ENCODE measurements at regions not wholly inside any gene's neighbourhood (a gene's known extent, or its start where the extent isn't known, plus 50 kb on each side); places are given as distances from the start of the nearest gene placed in this dataset.

GRCh38 chr10:107232013-107232412 lies 67.5 kb upstream of the SORCS1 start:
- CTCF ChIA-PET: no interaction called here

More at GRCh38 chr10:107232013-107232412, 67.5 kb upstream of the SORCS1 start:
- H3K79me1 ChIP-seq (ENCODE audit: low read depth in 1 of 2, low read length in 2 of 2): no peaks in the 10 kb centered on the region
- H3K4me1 ChIP-seq (ENCODE audit: control insufficient read depth, insufficient read depth, low read length): no peaks in the 10 kb centered on the region
- no peak overlapping the region for H4K5ac ChIP-seq (ENCODE audit: low read depth, low read length)
- H3K4me3 ChIP-seq (ENCODE audit: insufficient read depth, low read depth, low read length): no peak overlapping the region
- no peaks in the 10 kb centered on the region for H3K36me3 ChIP-seq (ENCODE audit: control insufficient read depth, insufficient read depth, low read length)
- no peak overlapping the region for H3K56ac ChIP-seq (ENCODE audit: extremely low read depth, insufficient read depth, low read length)
- no peak overlapping the region for H2BK5ac ChIP-seq (ENCODE audit: low read depth, low read length, poor library complexity, severe bottlenecking)
- no TSS peak for BruUV-seq (replicated peaks)
- in situ Hi-C loops (cut with MboI; ENCODE audit: low sequenced_read_pairs): no loop called here
- H3K4me2 ChIP-seq (ENCODE audit: low read depth, low read length): no peak overlapping the region
- no peak for TF ChIP-seq FOS (IDR thresholded peaks at IDR 0.05; ENCODE audit: low read depth, low read length)
- no peak for TF ChIP-seq ELK1 (IDR thresholded peaks at IDR 0.05; ENCODE audit: borderline replicate concordance, low read depth, low read length)
- TF ChIP-seq MAFK (IDR thresholded peaks at IDR 0.05; ENCODE audit: low read depth, low read length): no peak
- TF ChIP-seq USF2 (IDR thresholded peaks at IDR 0.05; ENCODE audit: low read depth, low read length): no peak
- no peak for TF ChIP-seq CHD1 (IDR thresholded peaks at IDR 0.05; ENCODE audit: low read depth, low read length)
- no peak for TF ChIP-seq NFE2L2 (IDR thresholded peaks at IDR 0.05; ENCODE audit: low read depth, low read length)
- no peak for TF ChIP-seq MAZ (IDR thresholded peaks at IDR 0.05; ENCODE audit: borderline replicate concordance, low read depth, low read length)
- TF ChIP-seq BHLHE40 (IDR thresholded peaks at IDR 0.05; ENCODE audit: low read depth, low read length): no peak
- TF ChIP-seq CTCF (conservative IDR thresholded peaks at IDR 0.05; ENCODE audit: low read depth, low read length): no peak
- no peak for TF ChIP-seq MXI1 (IDR thresholded peaks at IDR 0.05; ENCODE audit: borderline replicate concordance, low read depth, low read length)
- TF ChIP-seq RAD21 (IDR thresholded peaks at IDR 0.05; ENCODE audit: low read length): no peak
- no peak for TF ChIP-seq RCOR1 (IDR thresholded peaks at IDR 0.05; ENCODE audit: insufficient replicate concordance, low read length)
- no peak for TF ChIP-seq SMC3 (IDR thresholded peaks at IDR 0.05; ENCODE audit: low read depth, low read length)
- no peak for TF ChIP-seq RFX5 (IDR thresholded peaks at IDR 0.05; ENCODE audit: low read depth, low read length)
- TF ChIP-seq POLR2A (IDR thresholded peaks at IDR 0.05; ENCODE audit: low read depth, low read length): no peak
- TF ChIP-seq CEBPB (IDR thresholded peaks at IDR 0.05; ENCODE audit: low read depth, low read length): no peak
- no peak overlapping the region for H2BK15ac ChIP-seq (ENCODE audit: low read depth, low read length)
- H2AK9ac ChIP-seq (replicated peaks; ENCODE audit: low read depth, low read length, poor library complexity): no peak overlapping the region
- H3K9me1 ChIP-seq (ENCODE audit: insufficient read depth, low read length): no peaks in the 10 kb centered on the region
- H2AK5ac ChIP-seq (ENCODE audit: low read depth, low read length): no peak overlapping the region
- no peak overlapping the region for H3K27ac ChIP-seq (ENCODE audit: insufficient read depth, low read length)
- no peak overlapping the region for H3K9ac ChIP-seq (ENCODE audit: low read depth, low read length)
- no peak overlapping the region for H3K18ac ChIP-seq (ENCODE audit: low read depth, low read length)
- no peak overlapping the region for H3K23ac ChIP-seq (ENCODE audit: low read depth, low read length)
- DNase-seq (no peak), ATAC-seq (ENCODE audit: low read depth) (no peak)
- H3K27me3 ChIP-seq (ENCODE audit: control insufficient read depth, insufficient read depth, low read length): no peaks in the 10 kb centered on the region
- H4K8ac ChIP-seq (ENCODE audit: low read depth in 2 of 2, low read length in 2 of 2): no peak overlapping the region
- H2BK20ac ChIP-seq (ENCODE audit: low read depth, low read length): no peak overlapping the region
- whole genome bisulfite sequencing, 2 experiments (ENCODE audit: extremely low coverage in 2 of 2, insufficient read length in 1 of 2): no CpG with 5 or more reads among the region's 2 CpGs
- no peak overlapping the region for H2AFZ ChIP-seq (replicated peaks; ENCODE audit: low read length, poor library complexity)
- intact Hi-C loops (cut with micrococcal nuclease): no loop called here
- H4K20me1 ChIP-seq (ENCODE audit: insufficient read depth, low read length): no peaks in the 10 kb centered on the region
- H3K9me3 ChIP-seq (ENCODE audit: control insufficient read depth, insufficient read depth, low read length): peaks cover 11% of the 10 kb centered on the region
- H3K14ac ChIP-seq (replicated peaks; ENCODE audit: low read depth, low read length): no peak overlapping the region
- H3K4ac ChIP-seq (ENCODE audit: low read depth, low read length): no peak overlapping the region
- dilution Hi-C loops (cut with HindIII; ENCODE audit: low sequenced_read_pairs, unreplicated experiment): no loop called here
- no peak overlapping the region for H2BK120ac ChIP-seq (ENCODE audit: low read depth, low read length)
- POLR2A ChIA-PET (ENCODE audit: unreplicated experiment): no interaction called here
- H4K91ac ChIP-seq (ENCODE audit: insufficient read depth, low read depth, low read length): no peak overlapping the region

Data from IMR-90 (cell line).